AG20443 (cell line): ENCODE measurements at regions not wholly inside any gene's neighbourhood (a gene's known extent, or its start where the extent isn't known, plus 50 kb on each side); places are given as distances from the start of the nearest gene placed in this dataset.
"Not testable (repeated sequence)": the region's sequence is repeated elsewhere in the genome, so short reads cannot be mapped to it uniquely, and the experiment has no call there.

ENCODE experiments used
- DNase-seq: peaks from one replicate; pipeline ENCODE4 v3.0.0; 2012; ENCODE audit warnings: low spot score, mixed read lengths

- DNase-seq = no peak
These were observed 155.5 kb upstream of the RGS6 start for GRCh38 chr14:71776471-71777360.

GRCh38 chr14:71780075-71780474 lies 152.2 kb upstream of the RGS6 start:
- DNase-seq = no peak

GRCh38 chr14:71780822-71781221 lies 151.4 kb upstream of the RGS6 start:
- DNase-seq = no peak

- DNase-seq = no peak
These were observed 149.1 kb upstream of the RGS6 start for GRCh38 chr14:71783088-71783487.

- DNase-seq = no peak
These were observed 148.4 kb upstream of the RGS6 start for GRCh38 chr14:71783786-71784185.

GRCh38 chr14:71789005-71789404 lies 143.2 kb upstream of the RGS6 start:
- no peak for DNase-seq

GRCh38 chr14:71799841-71800240 lies 132.4 kb upstream of the RGS6 start:
- no peak for DNase-seq

- no peak for DNase-seq
These were observed 131.4 kb upstream of the RGS6 start for GRCh38 chr14:71800878-71801277.

- DNase-seq = no peak
These were observed 128.5 kb upstream of the RGS6 start for GRCh38 chr14:71803539-71804260.

- no peak for DNase-seq
These were observed 127.2 kb upstream of the RGS6 start for GRCh38 chr14:71804992-71805391.

- not testable (repeated sequence) for DNase-seq
These were observed 125.2 kb upstream of the RGS6 start for GRCh38 chr14:71807049-71807448.

- not testable (repeated sequence) for DNase-seq
These were observed 121.4 kb upstream of the RGS6 start for GRCh38 chr14:71810800-71811199.

GRCh38 chr14:71812693-71813092 lies 119.5 kb upstream of the RGS6 start:
- no peak for DNase-seq

- no peak for DNase-seq
These were observed 117.1 kb upstream of the RGS6 start for GRCh38 chr14:71815110-71815509.

GRCh38 chr14:71824816-71825215 lies 107.4 kb upstream of the RGS6 start:
- DNase-seq = no peak

GRCh38 chr14:71833476-71833875 lies 98.8 kb upstream of the RGS6 start:
- DNase-seq = no peak

- DNase-seq = no peak
These were observed 97.7 kb upstream of the RGS6 start for GRCh38 chr14:71834284-71835204.

- no peak for DNase-seq
These were observed 80.0 kb upstream of the RGS6 start for GRCh38 chr14:71852181-71852580.

GRCh38 chr14:71855399-71856036 lies 76.7 kb upstream of the RGS6 start:
- peak; percentile 86 for DNase-seq

- DNase-seq = no peak
These were observed 75.9 kb upstream of the RGS6 start for GRCh38 chr14:71856199-71856919.

- no peak for DNase-seq
These were observed 69.2 kb upstream of the RGS6 start for GRCh38 chr14:71863049-71863448.
